ENCODE measurements at regions not wholly inside any gene's neighbourhood (a gene's known extent, or its start where the extent isn't known, plus 50 kb on each side); places are given as distances from the start of the nearest gene placed in this dataset.
A peak's percentile ranks its signal among the peaks of the same experiment; 100 is the strongest.

GRCh38 chr12:46131732-46132469 is 136.9 kb downstream of the SLC38A1 start:
- DNase-seq: no peak

- DNase-seq: no peak
Measured at GRCh38 chr12:46127656-46128055, 137.3 kb upstream of the SCAF11 start.

GRCh38 chr12:46126050-46126727 is 135.8 kb upstream of the SCAF11 start:
- DNase-seq: no peak

- peak; percentile 57 to 75 for DNase-seq
Measured at GRCh38 chr12:46124848-46125619, 134.7 kb upstream of the SCAF11 start.

- DNase-seq: no peak
Measured at GRCh38 chr12:46124132-46124847, 133.9 kb upstream of the SCAF11 start.

GRCh38 chr12:46112364-46112763 is 122.0 kb upstream of the SCAF11 start:
- no peak for DNase-seq

GRCh38 chr12:46111715-46112114 is 121.3 kb upstream of the SCAF11 start:
- DNase-seq: no peak

GRCh38 chr12:46110928-46111699 is 120.7 kb upstream of the SCAF11 start:
- no peak for DNase-seq

- no peak for DNase-seq
Measured at GRCh38 chr12:46110223-46110611, 119.8 kb upstream of the SCAF11 start.

- DNase-seq: no peak
Measured at GRCh38 chr12:46109343-46110222, 119.2 kb upstream of the SCAF11 start.

- DNase-seq: no peak
Measured at GRCh38 chr12:46108721-46109120, 118.3 kb upstream of the SCAF11 start.

GRCh38 chr12:46107591-46107990 is 117.2 kb upstream of the SCAF11 start:
- no peak for DNase-seq

GRCh38 chr12:46105735-46106134 is 115.4 kb upstream of the SCAF11 start:
- no peak for DNase-seq

- no peak for DNase-seq
Measured at GRCh38 chr12:46103559-46104383, 113.4 kb upstream of the SCAF11 start.

GRCh38 chr12:46101485-46101869 is 111.1 kb upstream of the SCAF11 start:
- no peak for DNase-seq

GRCh38 chr12:46100551-46101484 is 110.4 kb upstream of the SCAF11 start:
- no peak for DNase-seq

GRCh38 chr12:46089414-46090162 is 99.2 kb upstream of the SCAF11 start:
- DNase-seq: no peak

GRCh38 chr12:46087916-46088439 is 97.6 kb upstream of the SCAF11 start:
- DNase-seq: no peak

All from CD4-positive, alpha-beta T cell treated with Interleukin-1 beta for 1 hour (primary cell).